GM12873 (cell line): ENCODE measurements at regions not wholly inside any gene's neighbourhood (a gene's known extent, or its start where the extent isn't known, plus 50 kb on each side); places are given as distances from the start of the nearest gene placed in this dataset.

Experiments
- CTCF ChIP-seq: IDR thresholded peaks from 2 replicates; pipeline ENCODE4 v1.5.1; 2012; ENCODE audit warnings: low read depth, mild to moderate bottlenecking, moderate library complexity, low read length, control low read depth; ENCODE audit not compliant: insufficient read depth; ENCODE audit errors: missing control alignments

GRCh38 chr9:99385814-99386279 lies 163.8 kb downstream of the SEC61B start:
- TF ChIP-seq CTCF, result no peak

DNA sequence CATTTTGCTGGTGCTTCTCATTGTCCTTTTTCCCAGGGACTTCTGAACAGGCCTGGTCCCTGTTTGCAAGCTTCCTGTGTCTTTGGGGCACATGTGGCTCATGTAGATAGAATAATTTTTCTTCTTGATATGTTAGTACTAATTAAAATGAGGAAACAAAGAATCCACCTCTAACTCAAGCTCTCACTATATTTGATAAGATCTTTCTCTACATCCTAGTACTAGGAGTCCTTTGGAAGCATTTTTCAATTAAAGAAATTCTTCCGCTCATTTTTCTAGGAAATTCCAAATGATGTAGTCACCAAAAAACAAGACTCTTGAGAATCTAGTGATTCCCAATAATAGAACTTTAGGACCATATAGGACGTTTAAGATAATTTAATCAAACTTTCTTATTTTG lies 165.3 kb downstream of the SEC61B start:
- no peak for TF ChIP-seq CTCF

GRCh38 chr9:99389087-99390033 lies 167.3 kb downstream of the SEC61B start:
- TF ChIP-seq CTCF, result no peak

DNA sequence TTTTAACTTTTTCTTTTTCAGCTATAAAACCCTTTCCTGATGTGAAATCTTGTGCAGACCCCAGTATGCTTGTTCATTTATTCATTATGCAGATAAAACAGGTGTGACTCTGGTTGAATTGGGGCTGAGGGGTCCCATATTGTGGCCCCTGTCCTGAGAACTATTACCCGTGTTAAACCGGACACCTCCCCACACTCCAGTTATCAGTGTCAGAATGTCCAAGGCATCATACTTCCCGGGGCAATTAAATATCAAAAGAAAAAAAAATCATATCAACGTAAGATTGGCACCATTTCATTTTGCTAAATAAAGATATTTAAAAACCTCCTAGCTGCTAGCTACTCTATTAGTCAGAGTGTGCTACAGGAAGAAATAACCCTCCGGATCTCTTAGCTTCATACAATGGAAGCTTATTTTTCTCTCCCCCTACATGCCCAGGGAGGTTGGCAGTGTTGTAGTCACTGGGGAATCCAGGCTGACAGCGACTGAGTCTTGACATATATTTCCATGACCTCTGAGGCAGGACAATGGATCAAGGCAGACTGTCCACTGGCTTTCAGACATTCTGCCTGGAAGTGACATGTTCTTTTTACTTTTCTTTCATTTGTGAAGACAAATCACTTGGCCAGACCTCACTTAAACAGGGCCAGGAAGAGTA lies 170.0 kb downstream of the SEC61B start:
- TF ChIP-seq CTCF, result no peak

DNA sequence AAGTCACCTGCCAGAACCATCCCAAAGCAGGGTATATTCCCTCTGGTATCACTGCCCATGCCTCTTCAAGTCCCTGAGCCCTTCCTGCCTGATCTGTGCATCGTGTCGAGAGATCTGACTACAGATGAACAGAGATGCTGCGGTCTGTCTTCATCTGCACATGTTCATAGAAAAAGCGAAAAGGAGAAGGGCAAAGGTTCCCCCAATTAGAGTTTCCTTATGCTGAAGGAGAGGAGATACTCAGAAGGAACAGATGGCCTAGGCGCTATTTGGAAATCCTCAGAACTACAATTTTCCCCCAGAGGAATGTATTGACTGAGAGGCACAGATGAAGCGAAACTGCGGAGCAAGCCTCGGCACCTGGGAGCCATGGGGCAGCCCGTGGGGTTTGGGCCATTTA lies 170.9 kb downstream of the SEC61B start:
- TF ChIP-seq CTCF, result no peak

- TF ChIP-seq CTCF, result no peak
Observed at GRCh38 chr9:99393993-99394392, 171.9 kb downstream of the SEC61B start.

DNA sequence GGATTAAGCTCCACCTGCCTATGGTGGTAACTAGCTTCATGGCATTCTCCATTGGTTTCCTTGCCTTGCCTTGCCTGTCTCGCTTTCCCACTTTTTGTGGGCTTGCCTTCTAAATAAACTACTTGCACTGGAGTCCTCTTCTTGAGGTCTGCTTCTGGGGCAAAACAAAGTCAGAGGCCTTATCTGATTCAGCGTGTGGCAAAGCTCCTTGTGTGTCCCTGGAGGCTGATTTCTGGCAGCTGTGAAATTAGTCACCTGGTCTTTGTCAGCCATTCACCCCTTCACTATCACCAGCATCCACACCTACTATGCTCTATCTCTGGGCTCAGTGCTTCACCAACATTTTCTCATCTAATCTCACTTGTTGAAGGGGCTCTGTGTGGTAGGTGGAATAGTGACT lies 176.2 kb downstream of the SEC61B start:
- TF ChIP-seq CTCF, result no peak
